ENCODE measurements at regions not wholly inside any gene's neighbourhood (a gene's known extent, or its start where the extent isn't known, plus 50 kb on each side); places are given as distances from the start of the nearest gene placed in this dataset.
"Not testable (repeated sequence)": the region's sequence is repeated elsewhere in the genome, so short reads cannot be mapped to it uniquely, and the experiment has no call there.

GRCh38 chr15:70234256-70234905, 136.7 kb upstream of the TLE3 start:
- Histone ChIP-seq H3K4me3 (replicated peaks; ENCODE audit: insufficient read depth, low read length) (no peak overlapping the region), H3K27ac (replicated peaks) (no peak overlapping the region), H3K27me3 (ENCODE audit: insufficient read depth, poor library complexity, severe bottlenecking) (no peaks in the 10 kb centered on the region)
- TF ChIP-seq POLR2AphosphoS5 (IDR thresholded peaks at IDR 0.05; ENCODE audit: low read depth) (no peak), SPI1 (IDR thresholded peaks at IDR 0.05; ENCODE audit: borderline replicate concordance, low read depth) (no peak), GABPA (IDR thresholded peaks at IDR 0.05; ENCODE audit: low read depth) (no peak)
- TF ChIP-seq, protein P1, sequence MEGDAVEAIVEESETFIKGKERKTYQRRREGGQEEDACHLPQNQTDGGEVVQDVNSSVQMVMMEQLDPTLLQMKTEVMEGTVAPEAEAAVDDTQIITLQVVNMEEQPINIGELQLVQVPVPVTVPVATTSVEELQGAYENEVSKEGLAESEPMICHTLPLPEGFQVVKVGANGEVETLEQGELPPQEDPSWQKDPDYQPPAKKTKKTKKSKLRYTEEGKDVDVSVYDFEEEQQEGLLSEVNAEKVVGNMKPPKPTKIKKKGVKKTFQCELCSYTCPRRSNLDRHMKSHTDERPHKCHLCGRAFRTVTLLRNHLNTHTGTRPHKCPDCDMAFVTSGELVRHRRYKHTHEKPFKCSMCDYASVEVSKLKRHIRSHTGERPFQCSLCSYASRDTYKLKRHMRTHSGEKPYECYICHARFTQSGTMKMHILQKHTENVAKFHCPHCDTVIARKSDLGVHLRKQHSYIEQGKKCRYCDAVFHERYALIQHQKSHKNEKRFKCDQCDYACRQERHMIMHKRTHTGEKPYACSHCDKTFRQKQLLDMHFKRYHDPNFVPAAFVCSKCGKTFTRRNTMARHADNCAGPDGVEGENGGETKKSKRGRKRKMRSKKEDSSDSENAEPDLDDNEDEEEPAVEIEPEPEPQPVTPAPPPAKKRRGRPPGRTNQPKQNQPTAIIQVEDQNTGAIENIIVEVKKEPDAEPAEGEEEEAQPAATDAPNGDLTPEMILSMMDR (IDR thresholded peaks at IDR 0.05; ENCODE audit: insufficient read depth, low read length), result no peak
- TF ChIP-seq, protein P2, sequence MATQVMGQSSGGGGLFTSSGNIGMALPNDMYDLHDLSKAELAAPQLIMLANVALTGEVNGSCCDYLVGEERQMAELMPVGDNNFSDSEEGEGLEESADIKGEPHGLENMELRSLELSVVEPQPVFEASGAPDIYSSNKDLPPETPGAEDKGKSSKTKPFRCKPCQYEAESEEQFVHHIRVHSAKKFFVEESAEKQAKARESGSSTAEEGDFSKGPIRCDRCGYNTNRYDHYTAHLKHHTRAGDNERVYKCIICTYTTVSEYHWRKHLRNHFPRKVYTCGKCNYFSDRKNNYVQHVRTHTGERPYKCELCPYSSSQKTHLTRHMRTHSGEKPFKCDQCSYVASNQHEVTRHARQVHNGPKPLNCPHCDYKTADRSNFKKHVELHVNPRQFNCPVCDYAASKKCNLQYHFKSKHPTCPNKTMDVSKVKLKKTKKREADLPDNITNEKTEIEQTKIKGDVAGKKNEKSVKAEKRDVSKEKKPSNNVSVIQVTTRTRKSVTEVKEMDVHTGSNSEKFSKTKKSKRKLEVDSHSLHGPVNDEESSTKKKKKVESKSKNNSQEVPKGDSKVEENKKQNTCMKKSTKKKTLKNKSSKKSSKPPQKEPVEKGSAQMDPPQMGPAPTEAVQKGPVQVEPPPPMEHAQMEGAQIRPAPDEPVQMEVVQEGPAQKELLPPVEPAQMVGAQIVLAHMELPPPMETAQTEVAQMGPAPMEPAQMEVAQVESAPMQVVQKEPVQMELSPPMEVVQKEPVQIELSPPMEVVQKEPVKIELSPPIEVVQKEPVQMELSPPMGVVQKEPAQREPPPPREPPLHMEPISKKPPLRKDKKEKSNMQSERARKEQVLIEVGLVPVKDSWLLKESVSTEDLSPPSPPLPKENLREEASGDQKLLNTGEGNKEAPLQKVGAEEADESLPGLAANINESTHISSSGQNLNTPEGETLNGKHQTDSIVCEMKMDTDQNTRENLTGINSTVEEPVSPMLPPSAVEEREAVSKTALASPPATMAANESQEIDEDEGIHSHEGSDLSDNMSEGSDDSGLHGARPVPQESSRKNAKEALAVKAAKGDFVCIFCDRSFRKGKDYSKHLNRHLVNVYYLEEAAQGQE (IDR thresholded peaks at IDR 0.05; ENCODE audit: insufficient replicate concordance, low read depth), result no peak
- peak in 1 of 2 experiments; percentile 43 for DNase-seq (ENCODE audit: low read depth in 1 of 2, low spot score in 1 of 2)

DNA sequence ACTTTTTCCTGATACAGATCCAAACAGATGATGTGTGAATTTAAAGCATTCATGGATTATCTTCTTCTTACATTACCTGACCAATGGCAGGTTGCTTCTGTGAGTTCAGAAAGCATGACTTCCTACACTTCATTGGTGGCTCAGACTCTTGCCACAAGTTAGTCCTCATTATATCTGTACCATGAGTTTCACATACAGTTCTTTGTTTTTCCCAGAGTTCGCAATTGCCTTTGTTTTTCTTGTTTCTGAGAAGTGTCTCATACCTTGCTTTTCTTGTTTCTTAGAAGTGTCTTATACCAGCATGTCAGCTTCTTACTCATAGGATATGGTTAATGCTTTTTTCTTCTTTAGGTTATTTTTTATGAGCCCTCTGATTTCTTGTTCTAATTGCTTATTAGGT, 133.8 kb upstream of the TLE3 start:
- Histone ChIP-seq H3K27ac (replicated peaks) (no peak overlapping the region), H3K4me3 (replicated peaks; ENCODE audit: insufficient read depth, low read length) (no peak overlapping the region), H3K27me3 (ENCODE audit: insufficient read depth, poor library complexity, severe bottlenecking) (no peaks in the 10 kb centered on the region)
- DNase-seq (ENCODE audit: low read depth in 1 of 2, low spot score in 1 of 2), result no peak
- no peak for TF ChIP-seq POLR2AphosphoS5 (IDR thresholded peaks at IDR 0.05; ENCODE audit: low read depth)
- TF ChIP-seq, protein P1 (IDR thresholded peaks at IDR 0.05; ENCODE audit: insufficient read depth, low read length), result no peak
- no peak for TF ChIP-seq SPI1 (IDR thresholded peaks at IDR 0.05; ENCODE audit: borderline replicate concordance, low read depth)
- no peak for TF ChIP-seq GABPA (IDR thresholded peaks at IDR 0.05; ENCODE audit: low read depth)
- TF ChIP-seq, protein P2 (IDR thresholded peaks at IDR 0.05; ENCODE audit: insufficient replicate concordance, low read depth), result no peak

- not testable (repeated sequence) for H3K4me3 ChIP-seq (replicated peaks; ENCODE audit: insufficient read depth, low read length); H3K27me3 ChIP-seq (ENCODE audit: insufficient read depth, poor library complexity, severe bottlenecking); DNase-seq (ENCODE audit: low read depth in 1 of 2, low spot score in 1 of 2); H3K27ac ChIP-seq (replicated peaks)
Measured at GRCh38 chr15:70227918-70228317, 130.2 kb upstream of the TLE3 start.

DNA sequence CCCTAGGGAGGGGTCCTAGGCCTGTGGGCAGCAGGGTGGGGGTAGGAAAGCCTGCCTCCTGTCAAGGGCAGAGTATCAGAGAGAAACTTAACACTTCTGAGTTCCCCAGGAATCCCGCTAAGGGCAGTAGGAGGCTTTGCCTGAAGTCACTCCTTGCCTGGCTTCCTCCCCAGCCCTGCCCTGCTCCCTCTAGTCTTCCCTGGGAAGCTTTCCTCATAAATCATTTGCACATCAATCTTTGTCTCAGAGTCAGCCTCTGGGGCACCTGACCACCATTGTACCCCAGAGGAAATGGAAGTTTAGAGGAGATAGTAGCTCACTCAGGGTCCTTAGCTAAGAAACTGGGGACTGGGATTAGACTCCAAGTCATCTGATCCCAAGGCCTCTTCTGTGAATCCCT, 129.4 kb upstream of the TLE3 start:
- Histone ChIP-seq H3K27ac (replicated peaks) (no peak overlapping the region), H3K27me3 (ENCODE audit: insufficient read depth, poor library complexity, severe bottlenecking) (no peaks in the 10 kb centered on the region), H3K4me3 (replicated peaks; ENCODE audit: insufficient read depth, low read length) (no peak overlapping the region)
- no peak for DNase-seq (ENCODE audit: low read depth in 1 of 2, low spot score in 1 of 2)
- TF ChIP-seq, protein P2 (IDR thresholded peaks at IDR 0.05; ENCODE audit: insufficient replicate concordance, low read depth), result no peak
